WTC11 (cell line): ENCODE measurements at regions not wholly inside any gene's neighbourhood (a gene's known extent, or its start where the extent isn't known, plus 50 kb on each side); places are given as distances from the start of the nearest gene placed in this dataset.

Experiments used
- CTCF ChIP-seq: fragments of 200-600 bp; IDR thresholded peaks from 2 replicates; pipeline ENCODE4 v1.8.0; 2022; ENCODE audit warnings: antibody characterized with exemption
- SP1 ChIP-seq: sonication (generic); formaldehyde crosslinking; conservative IDR thresholded peaks from 2 replicates; pipeline ENCODE4 v1.8.1; 2022; ENCODE audit warnings: missing genetic modification reagents

GRCh38 chr5:50595199-50595598 lies 71.2 kb upstream of the PARP8 start:
- TF ChIP-seq CTCF (no peak), SP1 (no peak)
